ENCODE measurements at regions not wholly inside any gene's neighbourhood (a gene's known extent, or its start where the extent isn't known, plus 50 kb on each side); places are given as distances from the start of the nearest gene placed in this dataset.

GRCh38 chr7:137074391-137075030, 206.1 kb downstream of the CHRM2 start:
- H3K27me3 ChIP-seq = no peaks in the 10 kb centered on the region
- no peaks in the 10 kb centered on the region for H3K4me1 ChIP-seq
- TF ChIP-seq CTCF (IDR thresholded peaks at IDR 0.05) (no peak), POLR2A (IDR thresholded peaks at IDR 0.05) (no peak)
- H3K27ac ChIP-seq = no peak overlapping the region
- intact Hi-C loops (cut with DNase I; ENCODE audit: low total_unique reads) = no loop called here
- no peaks in the 10 kb centered on the region for H3K9me3 ChIP-seq
- no peak overlapping the region for H3K4me3 ChIP-seq
- H3K36me3 ChIP-seq = no peaks in the 10 kb centered on the region
- DNase-seq = no peak

GRCh38 chr7:137073571-137074325, 205.3 kb downstream of the CHRM2 start:
- TF ChIP-seq POLR2A (IDR thresholded peaks at IDR 0.05) (no peak), CTCF (IDR thresholded peaks at IDR 0.05) (no peak)
- H3K4me3 ChIP-seq = no peak overlapping the region
- H3K4me1 ChIP-seq = no peaks in the 10 kb centered on the region
- H3K36me3 ChIP-seq = no peaks in the 10 kb centered on the region
- H3K27me3 ChIP-seq = no peaks in the 10 kb centered on the region
- intact Hi-C loops (cut with DNase I; ENCODE audit: low total_unique reads) = no loop called here
- no peak for DNase-seq
- H3K27ac ChIP-seq = no peak overlapping the region
- H3K9me3 ChIP-seq = no peaks in the 10 kb centered on the region
